GM19238 (cell line): ENCODE measurements at regions not wholly inside any gene's neighbourhood (a gene's known extent, or its start where the extent isn't known, plus 50 kb on each side); places are given as distances from the start of the nearest gene placed in this dataset.
"Not testable (repeated sequence)": the region's sequence is repeated elsewhere in the genome, so short reads cannot be mapped to it uniquely, and the experiment has no call there.

Experiments used
- DNase-seq: peaks from one replicate; pipeline ENCODE4 v3.0.0; 2011; ENCODE audit warnings: low spot score; ENCODE audit not compliant: insufficient read length

- no peak for DNase-seq
Observed at GRCh38 chr14:27222671-27223070, 624.8 kb upstream of the NOVA1 start.

- DNase-seq, result no peak
Observed at GRCh38 chr14:27223906-27224305, 626.1 kb upstream of the NOVA1 start.

GRCh38 chr14:27228053-27228452, 630.2 kb upstream of the NOVA1 start:
- DNase-seq, result no peak

DNA sequence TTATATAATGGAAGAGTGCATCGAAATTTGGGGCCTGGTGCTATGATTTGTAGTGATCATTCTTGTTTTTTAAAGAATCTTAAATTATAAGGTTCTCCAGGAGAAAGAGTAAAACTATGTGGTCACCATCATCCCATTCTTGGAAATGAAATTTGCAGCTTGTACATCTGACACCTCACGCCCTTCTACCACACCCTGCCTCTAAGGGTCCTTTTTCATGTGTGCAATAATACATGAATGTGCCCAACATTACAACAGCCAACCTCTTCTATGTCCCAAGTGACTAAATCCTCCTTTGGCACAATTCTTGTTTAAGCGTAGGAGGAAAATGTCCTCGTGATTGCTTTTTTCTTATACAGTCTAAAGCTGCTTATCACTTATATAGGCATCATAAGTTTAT, 636.5 kb upstream of the NOVA1 start:
- no peak for DNase-seq

DNA sequence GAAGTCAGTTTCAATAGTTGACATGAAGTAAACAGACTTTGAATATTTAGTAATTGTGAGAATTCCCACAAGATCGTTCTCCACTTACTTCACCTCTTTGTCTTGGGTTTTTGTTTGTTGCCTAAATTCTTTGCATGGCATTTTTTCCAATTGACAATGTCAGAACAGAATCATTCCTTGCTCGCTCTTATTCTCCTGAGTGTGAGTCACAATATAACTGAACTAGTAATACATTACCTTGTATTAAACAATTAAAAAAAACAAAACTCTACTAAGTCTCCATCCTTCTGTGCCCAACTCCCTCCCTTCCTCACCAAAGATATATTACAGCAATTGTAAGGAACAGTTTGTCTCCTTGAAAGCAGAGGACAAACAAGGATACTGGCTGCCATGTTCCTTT, 638.8 kb upstream of the NOVA1 start:
- no peak for DNase-seq

GRCh38 chr14:27242874-27243273, 645.0 kb upstream of the NOVA1 start:
- no peak for DNase-seq

DNA sequence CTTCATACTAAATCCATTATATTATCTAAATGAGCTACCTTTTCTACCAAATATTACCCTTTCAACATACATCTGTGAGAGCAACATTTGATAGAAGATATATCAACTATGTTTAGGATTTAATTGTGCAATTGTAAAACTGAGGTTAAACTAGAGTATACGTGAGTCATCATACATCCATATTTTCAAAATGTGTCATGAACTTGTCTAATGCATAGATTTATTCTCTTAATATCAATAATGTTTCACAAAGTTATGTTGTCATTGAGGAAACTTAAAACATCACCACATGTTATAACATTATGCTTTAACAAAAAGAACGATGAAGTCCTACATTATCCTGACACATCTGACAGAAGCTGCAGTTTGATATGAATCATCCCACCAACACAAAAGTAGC, 645.5 kb upstream of the NOVA1 start:
- DNase-seq, result no peak

DNA sequence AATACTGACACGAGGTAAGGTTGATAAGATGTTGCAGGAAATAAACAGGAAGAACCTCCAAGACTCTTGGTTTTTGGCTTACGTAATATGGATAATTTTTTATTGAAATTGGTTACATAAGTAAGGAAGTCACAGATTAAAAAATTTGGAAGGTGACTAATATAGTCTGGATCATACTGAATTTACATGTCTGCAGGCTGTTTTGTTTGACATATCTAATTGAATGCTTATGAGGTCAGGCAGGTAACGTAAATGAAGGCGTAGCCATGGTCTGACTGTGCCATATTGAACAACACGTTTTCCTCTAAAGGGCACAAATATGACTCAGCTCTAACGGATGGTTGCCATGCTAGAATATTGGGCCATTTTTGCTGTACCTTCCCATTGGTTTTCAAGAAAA, 648.1 kb upstream of the NOVA1 start:
- no peak for DNase-seq

GRCh38 chr14:27253966-27254365, 656.1 kb upstream of the NOVA1 start:
- no peak for DNase-seq

DNA sequence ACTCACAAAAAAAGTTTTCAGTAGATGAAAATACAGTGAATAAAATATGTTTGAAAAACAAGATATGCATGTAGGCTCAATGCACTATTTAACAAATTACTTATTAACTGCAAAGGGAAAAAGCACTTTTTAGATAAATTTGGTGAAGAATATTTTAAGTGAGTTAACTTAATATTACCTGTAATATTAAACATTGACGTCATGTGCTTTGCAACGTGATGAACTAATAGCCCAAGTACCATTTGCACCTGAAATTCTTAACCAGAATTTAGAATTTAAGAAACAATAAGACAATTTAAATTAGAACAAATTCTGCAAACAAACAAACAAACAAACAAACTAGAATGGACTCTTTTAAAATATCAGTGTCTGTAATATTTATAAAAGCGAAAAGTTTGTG, 659.0 kb upstream of the NOVA1 start:
- no peak for DNase-seq

DNA sequence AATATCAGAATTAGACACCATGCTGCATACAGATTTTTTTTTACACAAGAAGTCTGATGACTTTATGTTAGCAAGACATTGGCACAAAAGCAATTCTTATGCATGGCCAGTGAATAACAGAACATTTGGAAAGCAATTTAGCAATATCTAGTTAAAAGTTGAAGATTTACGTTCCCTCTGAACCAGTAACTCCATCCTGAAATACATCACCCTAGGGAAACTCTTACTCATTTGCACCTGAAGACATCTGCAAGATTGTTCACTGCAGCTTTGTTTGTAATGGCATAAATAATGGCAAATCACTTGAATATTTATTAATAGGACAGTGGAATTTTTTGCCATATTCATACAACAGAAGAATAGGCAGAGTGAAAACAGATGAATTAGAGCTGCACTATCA, 670.0 kb upstream of the NOVA1 start:
- DNase-seq, result no peak

- DNase-seq, result no peak
Observed at GRCh38 chr14:27270716-27271115, 672.9 kb upstream of the NOVA1 start.

GRCh38 chr14:27278341-27278740, 680.5 kb upstream of the NOVA1 start:
- DNase-seq, result no peak

DNA sequence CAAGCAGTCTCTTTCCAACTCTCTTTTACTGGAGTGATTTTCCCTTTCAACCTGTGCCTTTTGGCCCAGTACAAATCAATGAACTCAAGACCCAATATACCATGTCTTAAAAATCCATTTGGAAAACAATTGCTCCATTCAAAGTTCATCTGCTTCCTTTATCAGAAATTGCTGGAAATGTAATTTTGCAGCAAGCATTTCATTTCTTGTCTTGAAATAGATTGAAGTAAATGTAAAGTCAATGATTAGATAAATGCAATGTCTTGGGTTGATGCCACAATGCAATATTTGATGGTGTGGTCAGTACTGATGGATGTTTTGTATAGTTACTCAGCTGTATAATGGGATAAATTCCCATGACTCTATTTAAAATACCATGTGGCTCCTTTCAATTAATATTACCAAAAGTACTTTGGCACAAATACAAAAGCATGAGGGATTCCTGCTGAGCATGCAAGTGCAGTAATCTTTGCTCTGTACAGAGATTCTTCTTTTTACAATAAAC, 707.7 kb upstream of the NOVA1 start:
- no peak for DNase-seq

- not testable (repeated sequence) for DNase-seq
Observed at GRCh38 chr14:27312730-27313129, 714.9 kb upstream of the NOVA1 start.

DNA sequence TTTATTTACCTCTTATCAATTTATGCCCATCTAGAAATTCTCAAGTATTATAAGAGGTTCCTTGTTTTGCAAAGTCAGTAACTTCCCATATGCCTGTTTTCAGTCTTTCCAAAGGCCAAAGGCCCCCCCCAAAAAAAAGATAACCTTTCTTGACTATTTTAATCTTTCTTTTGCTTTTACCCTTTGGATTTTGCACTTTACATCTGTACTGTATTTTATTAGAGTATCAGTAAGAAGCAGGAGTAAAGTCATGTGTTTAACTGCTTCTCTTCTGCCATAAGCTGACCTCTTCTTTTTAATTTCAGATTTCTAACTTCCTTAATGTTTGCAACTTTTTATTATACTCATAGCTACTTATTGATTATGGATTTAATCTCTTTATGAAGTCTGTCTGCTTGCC, 716.4 kb upstream of the NOVA1 start:
- no peak for DNase-seq

GRCh38 chr14:27315477-27315876, 717.6 kb upstream of the NOVA1 start:
- no peak for DNase-seq

DNA sequence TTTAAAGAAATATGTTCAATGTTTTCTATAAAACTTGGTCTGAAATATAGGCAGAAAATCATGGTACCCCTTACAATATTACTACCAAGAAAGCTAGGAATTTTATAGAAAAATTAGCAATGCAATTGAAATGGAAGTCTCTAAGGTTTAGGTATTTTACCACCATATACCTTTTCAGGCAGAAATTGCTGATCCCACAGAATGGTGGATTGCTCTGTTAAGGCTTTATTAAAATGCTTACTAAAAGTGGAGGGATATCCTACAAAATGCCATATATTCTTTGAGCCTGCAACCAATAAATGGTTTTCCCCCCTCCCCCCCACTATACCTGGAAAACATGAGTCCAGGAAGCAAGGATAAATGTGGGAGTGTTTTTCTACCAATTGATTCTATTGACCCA, 718.1 kb upstream of the NOVA1 start:
- no peak for DNase-seq

GRCh38 chr14:27318774-27319420, 721.1 kb upstream of the NOVA1 start:
- DNase-seq, result no peak

GRCh38 chr14:27320261-27320660, 722.4 kb upstream of the NOVA1 start:
- DNase-seq, result no peak

GRCh38 chr14:27327095-27327494, 729.3 kb upstream of the NOVA1 start:
- DNase-seq, result no peak

- DNase-seq, result no peak
Observed at GRCh38 chr14:27338012-27338411, 740.2 kb upstream of the NOVA1 start.

DNA sequence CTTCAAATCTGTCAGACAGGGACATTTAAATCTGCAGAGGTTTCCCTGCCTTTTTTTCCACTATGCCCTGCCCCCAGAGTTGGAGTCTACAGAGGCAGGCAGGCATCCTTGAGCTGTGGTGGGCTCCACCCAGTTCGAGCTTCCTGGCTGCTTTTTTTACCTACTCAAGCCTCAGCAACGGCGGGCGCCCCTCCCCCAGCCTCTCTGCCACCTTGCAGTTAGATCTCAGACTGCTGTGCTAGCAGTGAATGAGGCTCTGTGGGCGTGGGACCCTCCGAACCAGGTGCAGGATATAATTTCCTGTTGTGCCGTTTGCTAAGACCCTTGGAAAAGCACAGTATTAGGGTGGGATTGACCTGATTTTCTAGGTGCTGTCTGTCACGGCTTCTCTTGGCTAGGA, 765.2 kb upstream of the NOVA1 start:
- not testable (repeated sequence) for DNase-seq

GRCh38 chr14:27366596-27366995, 768.8 kb upstream of the NOVA1 start:
- no peak for DNase-seq
